IMR-90 (cell line): ENCODE measurements at regions not wholly inside any gene's neighbourhood (a gene's known extent, or its start where the extent isn't known, plus 50 kb on each side); places are given as distances from the start of the nearest gene placed in this dataset.

Experiments used
- ATAC-seq: fragments of 200-7000 bp; cut with Tn5 transposase; 2 replicates; pipeline ENCODE4 v1.9.1; 2020; ENCODE audit warnings: low read depth, mild to moderate bottlenecking, moderate library complexity
- BruUV-seq: library from RNA; stranded (reverse); fragments of 400-500 nt; replicated peaks from 2 replicates; lab custom pipeline; 2021; lab: Mats Ljungman, UMichigan
- CTCF ChIA-PET: fragments of 300-600 bp; formaldehyde crosslinking; extraction: SDS; loops from one replicate; lab custom pipeline; 2021; ENCODE audit warnings: antibody characterized with exemption; lab: Yijun Ruan, JAX
- POLR2A ChIA-PET: fragments of 300-600 bp; sonication (Branson Sonifier 250); formaldehyde crosslinking; loops from one replicate; lab custom pipeline; 2022; ENCODE audit warnings: antibody characterized with exemption; ENCODE audit not compliant: unreplicated experiment; lab: Charles Lee
- DNase-seq: peaks from one replicate; pipeline ENCODE4 v3.0.0; 2013
- H2AFZ ChIP-seq: replicated peaks from 2 replicates; pipeline ENCODE3; 2013; ENCODE audit warnings: low read length, mild to moderate bottlenecking; ENCODE audit not compliant: poor library complexity
- H2AK5ac ChIP-seq: 2 replicates; pipeline ENCODE4 v1.6.1; 2013; ENCODE audit warnings: low read depth, low read length, inconsistent platforms
- H2AK9ac ChIP-seq: replicated peaks from 2 replicates; pipeline ENCODE3; 2013; ENCODE audit warnings: mild to moderate bottlenecking, low read depth, low read length, moderate library complexity; ENCODE audit not compliant: poor library complexity
- H2BK120ac ChIP-seq: 2 replicates; pipeline ENCODE4 v1.6.1; 2013; ENCODE audit warnings: low read depth, low read length, inconsistent platforms
- H2BK15ac ChIP-seq: 3 replicates; pipeline ENCODE4 v1.6.1; 2013; ENCODE audit warnings: low read depth, low read length, inconsistent platforms
- H2BK20ac ChIP-seq: 2 replicates; pipeline ENCODE4 v1.6.1; 2013; ENCODE audit warnings: low read depth, mild to moderate bottlenecking, inconsistent platforms, low read length, moderate library complexity
- H2BK5ac ChIP-seq: 2 replicates; pipeline ENCODE4 v1.6.1; 2013; ENCODE audit warnings: mild to moderate bottlenecking, low read depth, low read length, inconsistent platforms; ENCODE audit not compliant: poor library complexity, severe bottlenecking
- H3K14ac ChIP-seq: replicated peaks from 2 replicates; pipeline ENCODE4 v1.6.1; 2013; ENCODE audit warnings: low read depth, low read length, inconsistent platforms
- H3K18ac ChIP-seq: 2 replicates; pipeline ENCODE4 v1.6.1; 2013; ENCODE audit warnings: low read depth, low read length, control low read depth
- H3K23ac ChIP-seq: 2 replicates; pipeline ENCODE4 v1.6.1; 2013; ENCODE audit warnings: low read depth, low read length, inconsistent platforms
- H3K27ac ChIP-seq: 2 replicates; pipeline ENCODE4 v1.5.1; 2013; ENCODE audit warnings: mild to moderate bottlenecking, control low read depth, low read length; ENCODE audit not compliant: insufficient read depth
- H3K27me3 ChIP-seq: 2 replicates; pipeline ENCODE4 v1.6.1; 2013; ENCODE audit warnings: low read length; ENCODE audit not compliant: control insufficient read depth, insufficient read depth
- H3K36me3 ChIP-seq: 2 replicates; pipeline ENCODE4 v1.6.1; 2013; ENCODE audit warnings: low read length, mixed read lengths; ENCODE audit not compliant: control insufficient read depth, insufficient read depth
- H3K4ac ChIP-seq: 2 replicates; pipeline ENCODE4 v1.6.1; 2013; ENCODE audit warnings: low read depth, low read length, inconsistent platforms
- H3K4me1 ChIP-seq: 2 replicates; pipeline ENCODE4 v1.6.1; 2013; ENCODE audit warnings: low read length, mixed read lengths; ENCODE audit not compliant: control insufficient read depth, insufficient read depth
- H3K4me2 ChIP-seq: 2 replicates; pipeline ENCODE4 v1.6.1; 2013; ENCODE audit warnings: low read depth, mild to moderate bottlenecking, control low read depth, low read length, moderate library complexity
- H3K4me3 ChIP-seq: 2 replicates; pipeline ENCODE4 v1.5.1; 2013; ENCODE audit warnings: low read depth, mild to moderate bottlenecking, control low read depth, low read length, moderate library complexity; ENCODE audit not compliant: insufficient read depth
- H3K56ac ChIP-seq: 2 replicates; pipeline ENCODE4 v1.6.1; 2013; ENCODE audit warnings: low read length, inconsistent platforms; ENCODE audit not compliant: insufficient read depth; ENCODE audit errors: extremely low read depth
- H3K79me1 ChIP-seq, 2 experiments: 2 replicates each; pipeline ENCODE4 v1.6.1; 2013; ENCODE audit warnings: low read length in 2 of 2, inconsistent platforms in 1 of 2, low read depth in 1 of 2
- H3K9ac ChIP-seq: 2 replicates; pipeline ENCODE4 v1.6.1; 2013; ENCODE audit warnings: low read depth, low read length, control low read depth
- H3K9me1 ChIP-seq: 2 replicates; pipeline ENCODE4 v1.6.1; 2013; ENCODE audit warnings: low read length, inconsistent platforms; ENCODE audit not compliant: insufficient read depth
- H3K9me3 ChIP-seq: 2 replicates; pipeline ENCODE4 v1.6.1; 2013; ENCODE audit warnings: low read length; ENCODE audit not compliant: control insufficient read depth, insufficient read depth
- H4K20me1 ChIP-seq: 2 replicates; pipeline ENCODE4 v1.6.1; 2013; ENCODE audit warnings: low read length, inconsistent platforms; ENCODE audit not compliant: insufficient read depth
- H4K5ac ChIP-seq: 2 replicates; pipeline ENCODE4 v1.6.1; 2013; ENCODE audit warnings: mild to moderate bottlenecking, low read depth, low read length, control low read depth
- H4K8ac ChIP-seq, 2 experiments: 2 replicates each; pipeline ENCODE4 v1.6.1; 2013; ENCODE audit warnings: low read depth in 2 of 2, low read length in 2 of 2, control low read depth in 1 of 2, inconsistent platforms in 1 of 2
- H4K91ac ChIP-seq: 2 replicates; pipeline ENCODE4 v1.6.1; 2013; ENCODE audit warnings: low read depth, low read length, inconsistent platforms; ENCODE audit not compliant: insufficient read depth
- BHLHE40 ChIP-seq: fragments of 150-350 bp; IDR thresholded peaks from 2 replicates; pipeline ENCODE4 v1.6.1; 2016; ENCODE audit warnings: mild to moderate bottlenecking, low read depth, low read length
- CEBPB ChIP-seq: IDR thresholded peaks from 2 replicates; pipeline ENCODE4 v1.6.1; 2012; ENCODE audit warnings: low read depth, low read length, improper control_type of control experiment
- CHD1 ChIP-seq: IDR thresholded peaks from 2 replicates; pipeline ENCODE4 v1.6.1; 2012; ENCODE audit warnings: low read depth, low read length, improper control_type of control experiment
- CTCF ChIP-seq: conservative IDR thresholded peaks from 2 replicates; pipeline ENCODE4 v1.5.1; 2012; ENCODE audit warnings: mild to moderate bottlenecking, low read depth, low read length, improper control_type of control experiment
- ELK1 ChIP-seq: fragments of 150-350 bp; IDR thresholded peaks from 2 replicates; pipeline ENCODE4 v1.6.1; 2016; ENCODE audit warnings: low read depth, mild to moderate bottlenecking, low read length, moderate library complexity, borderline replicate concordance
- FOS ChIP-seq: fragments of 150-350 bp; IDR thresholded peaks from 2 replicates; pipeline ENCODE4 v1.6.1; 2016; ENCODE audit warnings: low read depth, low read length
- MAFK ChIP-seq: IDR thresholded peaks from 2 replicates; pipeline ENCODE4 v1.6.1; 2012; ENCODE audit warnings: low read depth, low read length, improper control_type of control experiment
- MAZ ChIP-seq: IDR thresholded peaks from 2 replicates; pipeline ENCODE4 v1.6.1; 2012; ENCODE audit warnings: low read depth, mild to moderate bottlenecking, low read length, improper control_type of control experiment, moderate library complexity, borderline replicate concordance
- MXI1 ChIP-seq: IDR thresholded peaks from 2 replicates; pipeline ENCODE4 v1.6.1; 2012; ENCODE audit warnings: low read depth, mild to moderate bottlenecking, low read length, moderate library complexity, borderline replicate concordance
- NFE2L2 ChIP-seq: fragments of 150-350 bp; IDR thresholded peaks from 2 replicates; pipeline ENCODE4 v1.6.1; 2016; ENCODE audit warnings: low read depth, mild to moderate bottlenecking, low read length
- POLR2A ChIP-seq: IDR thresholded peaks from 2 replicates; pipeline ENCODE4 v1.6.1; 2012; ENCODE audit warnings: mild to moderate bottlenecking, low read depth, low read length
- RAD21 ChIP-seq: IDR thresholded peaks from 2 replicates; pipeline ENCODE4 v1.6.1; 2012; ENCODE audit warnings: low read length, improper control_type of control experiment
- RCOR1 ChIP-seq: IDR thresholded peaks from 2 replicates; pipeline ENCODE4 v1.6.1; 2012; ENCODE audit warnings: mild to moderate bottlenecking, low read length, improper control_type of control experiment; ENCODE audit not compliant: insufficient replicate concordance
- RFX5 ChIP-seq: IDR thresholded peaks from 2 replicates; pipeline ENCODE4 v1.8.0; 2012; ENCODE audit warnings: low read depth, mild to moderate bottlenecking, low read length, moderate library complexity
- SMC3 ChIP-seq: fragments of 150-350 bp; IDR thresholded peaks from 2 replicates; pipeline ENCODE4 v1.6.1; 2016; ENCODE audit warnings: low read depth, mild to moderate bottlenecking, antibody characterized with exemption, low read length, moderate library complexity
- WGBS, 2 experiments: methylation state at CpG; one replicate each; pipeline versions ENCODE4 v1.1.5 to v1.1.7; 2013; ENCODE audit warnings: missing lambda C conversion rate in 2 of 2; ENCODE audit not compliant: insufficient read length in 1 of 2; ENCODE audit errors: extremely low coverage in 2 of 2; 5-methylcytosine and 5-hydroxymethylcytosine counted together
- dilution Hi-C: fragments of 300-500 bp; cut with HindIII; formaldehyde crosslinking; loops from one replicate; pipeline ENCODE4 v1.14.3; 2018; ENCODE audit warnings: low sequenced_read_pairs; ENCODE audit not compliant: unreplicated experiment
- in situ Hi-C: fragments of 300-500 bp; cut with MboI; formaldehyde crosslinking; loops from 3 replicates; pipeline ENCODE4 v1.14.3; 2019; ENCODE audit warnings: low sequenced_read_pairs, inconsistent platforms, mixed read lengths
- intact Hi-C: fragments of 100-400 bp; cut with micrococcal nuclease; formaldehyde crosslinking; loops from 2 replicates; pipeline ENCODE4 v1.10.0; 2022
- TF ChIP-seq, protein P1 (sequence below): fragments of 150-350 bp; IDR thresholded peaks from 2 replicates; pipeline ENCODE4 v1.6.1; 2017; ENCODE audit warnings: mild to moderate bottlenecking, antibody characterized with exemption, low read length, low read depth

DNA sequence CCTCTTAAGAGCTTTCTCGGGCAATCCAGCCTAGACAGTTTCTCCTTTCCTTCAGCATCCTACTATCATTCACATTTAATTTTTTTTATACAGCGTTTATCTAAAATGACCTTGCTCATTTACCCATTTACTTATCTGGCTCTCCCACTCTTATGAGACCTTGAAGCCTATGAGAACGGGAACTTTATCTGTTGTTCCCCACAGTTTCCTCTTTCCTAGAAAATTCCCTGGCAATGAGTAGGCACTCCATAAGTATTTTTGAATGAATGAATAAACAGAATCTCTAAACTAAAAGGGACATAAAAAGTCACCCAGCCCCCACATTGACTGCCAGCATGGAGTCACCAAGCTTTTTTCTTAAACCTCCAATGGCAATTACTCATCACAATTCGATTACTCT, 353.2 kb downstream of the METTL4 start:
- no peak overlapping the region for H2BK15ac ChIP-seq
- in situ Hi-C loops = no loop called here

More for the DNA sequence above, 353.2 kb downstream of the METTL4 start:
- DNase-seq (no peak), ATAC-seq (no peak)
- Histone ChIP-seq H2AK5ac (no peak overlapping the region), H3K4me2 (no peak overlapping the region), H3K18ac (no peak overlapping the region), H3K4me1 (no peaks in the 10 kb centered on the region), H3K9me1 (no peaks in the 10 kb centered on the region), H2BK20ac (no peak overlapping the region), H3K9ac (no peak overlapping the region), H4K91ac (no peak overlapping the region), H3K4ac (no peak overlapping the region), H3K27me3 (no peaks in the 10 kb centered on the region), H2AK9ac (no peak overlapping the region), H4K20me1 (no peaks in the 10 kb centered on the region), H2BK5ac (no peak overlapping the region), H3K9me3 (no peaks in the 10 kb centered on the region), H3K79me1 (no peaks in the 10 kb centered on the region), H3K27ac (no peak overlapping the region), H2BK120ac (no peak overlapping the region), H3K56ac (no peak overlapping the region), H3K23ac (no peak overlapping the region), H4K5ac (no peak overlapping the region), H4K8ac (no peak overlapping the region), H3K4me3 (no peak overlapping the region), H3K36me3 (no peaks in the 10 kb centered on the region), H3K14ac (no peak overlapping the region), H2AFZ (no peak overlapping the region)
- intact Hi-C loops (no loop called here), dilution Hi-C loops (no loop called here)
- no TSS peak for BruUV-seq
- TF ChIP-seq RAD21 = no peak
- no peak for TF ChIP-seq FOS
- no peak for TF ChIP-seq CTCF
- TF ChIP-seq SMC3 = no peak
- TF ChIP-seq BHLHE40 = no peak
- no peak for TF ChIP-seq POLR2A
- TF ChIP-seq MXI1 = no peak
- TF ChIP-seq CEBPB = no peak
- TF ChIP-seq, protein P1, sequence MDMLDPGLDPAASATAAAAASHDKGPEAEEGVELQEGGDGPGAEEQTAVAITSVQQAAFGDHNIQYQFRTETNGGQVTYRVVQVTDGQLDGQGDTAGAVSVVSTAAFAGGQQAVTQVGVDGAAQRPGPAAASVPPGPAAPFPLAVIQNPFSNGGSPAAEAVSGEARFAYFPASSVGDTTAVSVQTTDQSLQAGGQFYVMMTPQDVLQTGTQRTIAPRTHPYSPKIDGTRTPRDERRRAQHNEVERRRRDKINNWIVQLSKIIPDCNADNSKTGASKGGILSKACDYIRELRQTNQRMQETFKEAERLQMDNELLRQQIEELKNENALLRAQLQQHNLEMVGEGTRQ = no peak
- no peak for TF ChIP-seq CHD1
- no peak for TF ChIP-seq ELK1
- no peak for TF ChIP-seq RCOR1
- TF ChIP-seq MAZ = no peak
- TF ChIP-seq RFX5 = no peak
- no peak for TF ChIP-seq NFE2L2
- TF ChIP-seq MAFK = no peak
- 17% methylated on average over 2 of the region's 4 CpGs; no CpG with 5 or more reads in 1 of the 2 experiments for WGBS, 2 experiments
- CTCF ChIA-PET = no interaction called here
- POLR2A ChIA-PET = no interaction called here
